SK-N-DZ (cell line): ENCODE measurements at regions not wholly inside any gene's neighbourhood (a gene's known extent, or its start where the extent isn't known, plus 50 kb on each side); places are given as distances from the start of the nearest gene placed in this dataset.

ENCODE experiments used
- DNase-seq: peaks from one replicate; pipeline ENCODE4 v3.0.0-alpha.2; 2015; ENCODE audit warnings: low spot score

DNA sequence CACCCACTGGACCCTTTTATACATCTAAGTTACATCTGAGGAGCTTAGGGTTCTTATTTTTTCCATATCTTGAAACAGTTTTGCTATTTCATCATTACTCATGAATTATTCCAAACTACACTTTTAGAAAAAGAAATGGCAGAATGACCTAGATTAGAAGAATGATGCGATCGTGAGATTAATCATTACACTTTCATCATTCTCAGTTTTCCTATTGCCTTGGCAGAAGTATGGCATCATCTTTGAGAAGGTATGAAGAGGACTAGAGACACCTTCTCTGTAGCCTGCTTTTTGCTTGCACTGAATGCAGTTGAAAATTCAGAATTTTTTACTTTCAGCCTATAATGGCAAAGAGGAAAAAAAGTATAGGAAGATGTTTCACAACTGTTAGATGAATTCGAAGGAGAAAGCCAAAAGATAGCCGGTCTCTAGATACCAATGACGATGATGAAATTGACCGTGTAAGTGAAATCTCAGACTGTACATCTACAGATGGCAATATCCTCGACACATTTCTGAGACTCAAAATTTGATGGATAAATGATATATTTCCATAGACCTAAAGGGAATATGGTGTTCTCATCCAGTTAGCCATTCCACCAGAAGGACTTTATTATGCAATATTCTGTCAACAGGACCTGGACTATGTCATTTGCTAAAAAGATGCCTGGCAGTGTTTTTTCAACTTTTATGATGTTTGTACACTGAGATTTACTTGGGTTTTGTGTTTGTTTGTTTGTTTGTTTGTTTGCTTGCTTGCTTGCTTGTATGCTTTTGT, 191.8 kb downstream of the TOMM20 start:
- no peak for DNase-seq

DNA sequence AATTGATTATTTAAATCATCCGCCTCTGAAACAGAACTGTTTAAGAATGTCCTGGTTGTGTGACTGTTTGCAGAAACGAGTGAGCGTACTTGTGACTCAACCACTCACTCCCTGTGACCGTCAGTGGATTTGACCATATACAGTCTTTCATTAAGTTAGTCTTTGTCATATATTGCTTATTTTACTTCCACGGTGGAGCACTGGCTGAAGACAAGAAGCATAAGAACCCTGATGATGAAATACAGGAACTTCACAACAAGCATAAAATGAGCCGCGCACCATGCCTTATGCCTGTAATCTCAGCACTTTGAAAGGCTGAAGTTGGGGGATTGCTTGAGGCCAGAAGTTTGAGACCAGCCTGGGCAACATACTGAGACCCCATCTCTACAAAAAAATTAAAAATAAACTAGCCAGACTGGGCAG, 194.0 kb downstream of the TOMM20 start:
- no peak for DNase-seq

DNA sequence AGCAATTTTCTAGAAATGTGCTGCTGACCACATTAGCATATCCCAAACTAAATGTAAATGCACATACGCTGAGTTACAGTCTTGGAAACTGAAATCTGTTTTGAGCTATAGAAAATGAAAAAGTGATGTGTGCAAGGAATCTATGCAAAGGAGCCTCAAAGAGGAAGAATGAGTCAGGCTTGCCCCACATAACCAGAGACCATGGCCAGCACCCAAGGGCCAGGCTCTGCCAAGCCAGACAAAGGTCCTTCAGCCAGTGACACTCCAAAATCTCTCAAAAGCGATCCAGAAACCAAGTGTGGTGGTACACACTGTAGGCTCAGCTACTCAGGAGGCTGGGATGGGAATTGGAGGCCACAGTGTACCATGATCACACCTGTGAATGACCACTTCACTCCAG, 195.2 kb downstream of the TOMM20 start:
- no peak for DNase-seq

DNA sequence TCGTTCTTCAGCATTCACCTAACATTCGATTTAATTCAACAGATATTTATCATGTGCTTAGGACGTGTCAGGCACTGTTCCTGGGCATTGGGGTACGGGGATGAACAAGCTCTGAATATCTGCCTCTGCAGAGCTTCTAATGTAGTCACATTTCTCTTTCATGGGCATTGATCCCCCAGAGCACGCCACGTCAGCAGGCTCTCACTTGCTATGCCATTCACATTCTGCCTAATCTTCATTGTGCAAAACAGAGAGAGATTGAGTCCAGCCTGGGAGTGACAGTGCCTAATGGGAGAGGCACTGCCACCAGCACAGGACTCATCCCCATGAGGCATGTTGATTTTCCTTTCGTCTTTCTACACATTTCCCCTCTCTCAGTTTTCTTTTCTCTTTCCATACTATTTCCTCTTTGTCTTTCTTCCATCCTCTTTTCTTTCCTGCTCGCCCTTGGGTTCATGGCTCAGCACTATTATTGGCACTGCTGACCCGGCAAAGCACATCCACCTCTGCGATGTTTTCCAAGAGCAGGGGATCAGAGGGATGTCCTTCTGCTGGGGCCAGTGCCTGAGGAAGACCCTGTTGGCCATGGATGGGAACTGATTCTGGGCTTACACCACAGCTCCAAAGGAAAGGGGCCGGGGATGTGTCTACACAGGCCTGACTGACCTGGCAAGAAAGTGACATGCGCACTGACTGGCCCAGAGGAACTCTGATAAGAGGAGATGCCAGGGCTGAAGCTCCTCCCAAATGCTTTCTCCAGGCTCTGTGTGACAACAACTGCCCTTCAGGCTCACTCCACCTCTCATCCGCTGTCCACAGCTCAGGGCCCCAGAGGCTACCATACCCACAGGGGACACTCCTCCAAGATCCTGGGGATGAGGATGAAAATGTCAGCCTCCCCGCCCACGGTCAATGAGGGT, 195.9 kb downstream of the TOMM20 start:
- DNase-seq = no peak

DNA sequence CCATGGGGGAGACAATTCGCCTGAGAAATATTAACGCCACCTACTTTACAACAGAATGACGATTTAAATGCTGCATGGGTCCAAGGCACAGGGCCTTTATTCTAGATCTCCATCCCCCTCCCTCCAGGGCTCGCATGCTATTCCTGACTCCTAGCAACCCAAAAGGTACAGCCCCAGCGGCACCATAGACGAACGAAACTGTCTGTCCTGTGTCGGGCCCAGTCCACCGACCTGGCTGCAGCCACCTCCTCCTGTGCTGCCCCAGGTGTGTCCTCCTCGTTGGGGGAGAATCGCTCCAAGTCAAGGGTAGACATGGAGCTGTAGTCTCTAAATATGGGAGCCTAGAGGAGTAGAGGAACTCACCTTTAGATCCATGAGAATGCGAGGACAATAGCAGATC, 196.5 kb downstream of the TOMM20 start:
- no peak for DNase-seq

DNA sequence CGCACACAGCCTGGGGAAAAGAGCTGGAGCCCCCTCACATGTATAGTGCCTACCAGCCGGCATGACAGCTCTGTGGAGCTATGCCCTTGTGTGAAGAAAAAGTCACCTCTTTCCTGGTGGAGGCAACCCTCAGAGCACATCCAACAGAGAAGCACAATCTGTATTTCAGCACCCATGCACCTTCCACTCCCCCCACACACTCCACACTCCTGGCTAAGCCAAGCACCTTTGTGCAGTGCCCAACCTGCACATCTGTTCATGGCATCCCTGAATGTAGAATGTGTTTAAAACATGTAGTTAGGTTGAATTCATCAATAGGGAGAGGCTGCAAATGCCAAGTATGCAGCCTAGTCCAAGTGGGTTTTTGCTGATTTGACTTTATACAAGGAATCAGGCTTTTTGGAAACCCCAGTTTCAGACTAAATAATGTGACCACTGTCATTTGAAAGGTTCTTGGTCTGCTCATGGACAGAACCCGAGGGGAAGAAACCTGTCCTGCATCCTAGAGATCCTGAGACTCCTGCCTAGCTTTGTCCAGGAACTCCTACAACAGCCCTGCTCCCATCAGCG, 197.1 kb downstream of the TOMM20 start:
- DNase-seq = no peak

DNA sequence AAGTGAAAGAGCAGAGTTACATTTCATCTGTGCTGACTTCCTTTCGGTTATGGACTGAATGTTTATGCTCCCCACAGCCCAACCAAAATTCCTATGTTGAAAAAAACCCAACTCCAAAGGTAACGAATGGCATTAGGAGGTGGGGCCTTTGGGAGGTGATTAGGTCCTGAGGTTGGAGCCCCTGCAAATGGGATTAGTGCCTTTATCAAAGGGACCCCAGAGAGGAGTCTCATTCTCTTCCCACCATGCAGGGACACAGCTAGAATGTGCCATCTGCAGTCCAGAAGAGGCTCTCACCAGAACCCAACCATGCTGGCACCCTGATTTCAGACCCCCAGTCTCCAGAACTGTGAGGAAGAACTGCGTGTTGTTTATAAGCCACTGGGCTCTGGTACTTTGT, 199.3 kb downstream of the TOMM20 start:
- DNase-seq = no peak

DNA sequence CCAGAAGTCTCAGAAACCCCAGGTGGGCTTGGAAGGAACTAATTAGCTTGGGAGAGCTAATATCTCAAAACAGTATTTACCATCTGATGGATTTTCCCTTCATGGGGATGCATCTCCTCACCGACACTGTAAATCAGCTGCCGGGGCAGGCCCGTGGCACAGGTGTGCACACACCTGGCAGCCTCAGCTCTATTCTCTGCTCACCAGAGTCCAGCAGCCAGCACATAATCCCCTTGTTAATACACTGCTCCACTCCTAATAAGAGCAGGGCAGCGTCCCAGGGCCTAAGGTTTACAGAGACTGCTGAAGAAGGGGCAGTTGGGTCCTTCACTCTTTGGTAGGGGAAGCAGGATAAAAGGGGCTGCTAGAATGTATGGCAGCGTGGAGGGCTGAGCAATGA, 200.0 kb downstream of the TOMM20 start:
- no peak for DNase-seq

DNA sequence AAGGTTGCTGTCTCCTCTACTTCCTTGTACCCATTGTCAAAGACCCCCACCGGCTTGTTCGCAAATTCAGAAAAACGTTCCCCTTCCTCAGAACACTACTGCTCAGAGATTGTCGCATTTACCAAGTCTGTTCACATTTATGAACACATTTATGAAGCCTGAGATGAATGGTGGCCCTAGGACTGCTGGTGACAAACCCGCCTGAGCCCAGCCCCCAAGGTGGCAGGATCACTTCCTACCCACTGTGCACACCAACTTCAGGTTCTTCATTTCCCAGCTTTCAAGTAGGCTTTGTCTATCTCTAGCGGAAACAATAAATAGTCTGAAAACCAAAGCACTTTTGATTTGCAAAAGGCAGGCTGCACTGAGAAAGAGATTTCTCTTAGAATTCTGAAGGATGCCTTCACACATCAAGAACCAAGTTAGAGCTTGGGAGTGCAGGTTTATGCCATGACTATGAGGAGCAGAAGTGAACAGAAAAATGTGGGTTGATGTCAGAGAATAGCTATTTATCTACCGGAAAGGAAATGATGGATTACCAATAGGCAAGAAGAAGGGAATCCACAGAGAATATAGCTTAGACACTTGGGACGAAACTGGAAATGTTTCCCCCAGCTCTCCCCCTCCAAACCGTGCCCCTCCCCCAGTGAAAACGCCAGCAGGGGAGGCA, 200.5 kb downstream of the TOMM20 start:
- DNase-seq = no peak

DNA sequence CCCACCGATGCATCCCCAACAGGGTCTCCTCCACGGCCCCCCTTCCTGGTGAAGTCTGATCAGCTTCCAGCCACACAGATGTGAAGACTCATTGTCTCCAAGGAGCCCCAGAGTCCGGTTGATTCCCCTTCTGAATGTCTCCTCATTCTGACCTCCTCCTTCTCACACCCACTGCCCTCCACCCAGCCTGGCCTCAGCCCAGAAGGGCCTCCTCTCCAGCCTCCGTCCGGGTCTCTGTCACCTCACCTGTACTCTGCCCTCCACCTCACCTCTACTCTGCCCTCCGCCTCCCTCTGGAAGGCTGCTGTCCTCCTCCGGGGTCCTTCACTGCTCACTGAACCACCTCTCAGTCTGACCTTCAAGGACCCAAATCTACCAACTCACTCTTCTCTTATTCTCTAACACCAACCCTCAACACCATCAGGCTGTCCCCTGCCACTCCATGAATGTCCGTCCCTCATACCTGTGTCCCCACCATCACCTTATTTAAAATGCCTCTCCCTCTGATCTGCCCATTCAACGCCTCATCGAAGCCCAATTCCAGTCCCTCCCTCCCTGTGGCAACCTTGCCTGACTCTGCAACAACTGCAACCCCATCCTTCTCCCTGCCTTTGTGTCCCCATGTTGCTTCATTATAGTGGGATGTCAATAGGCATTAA, 201.2 kb downstream of the TOMM20 start:
- DNase-seq = no peak

DNA sequence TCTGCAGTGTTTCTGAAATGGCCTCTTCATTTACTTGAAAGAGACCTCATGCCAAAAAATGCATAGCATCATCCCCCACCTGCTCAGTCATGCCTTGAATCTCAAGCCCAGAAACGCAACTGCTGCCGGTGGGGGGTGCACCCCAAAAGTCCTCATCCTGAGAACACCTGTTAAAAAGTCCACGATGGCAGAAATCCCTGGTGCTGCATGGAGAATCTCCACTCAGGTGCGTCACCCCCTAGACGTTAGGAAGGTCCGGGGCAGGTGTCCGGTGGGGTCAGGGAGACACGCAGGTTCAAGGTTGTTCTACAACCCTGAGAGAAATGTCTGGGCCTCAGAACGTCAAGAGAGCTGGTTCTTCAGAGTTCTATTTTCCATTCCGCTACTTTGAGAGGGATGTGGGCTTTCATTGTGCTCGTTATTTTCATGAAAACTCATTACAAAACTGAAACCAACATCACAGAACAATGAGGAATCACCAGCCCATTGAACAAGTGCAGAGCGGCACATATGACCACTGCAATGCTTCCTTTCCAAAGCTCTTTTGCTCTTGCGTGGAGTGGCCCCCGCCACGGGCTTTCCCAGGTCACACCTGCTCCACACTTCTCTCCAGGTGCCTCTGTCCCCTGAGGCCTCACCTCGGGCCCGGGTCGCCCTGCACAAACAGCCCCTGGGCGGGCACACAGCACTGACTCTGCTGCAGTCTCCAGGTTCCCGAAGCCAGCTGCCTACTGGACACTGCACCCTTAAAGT, 201.9 kb downstream of the TOMM20 start:
- no peak for DNase-seq

DNA sequence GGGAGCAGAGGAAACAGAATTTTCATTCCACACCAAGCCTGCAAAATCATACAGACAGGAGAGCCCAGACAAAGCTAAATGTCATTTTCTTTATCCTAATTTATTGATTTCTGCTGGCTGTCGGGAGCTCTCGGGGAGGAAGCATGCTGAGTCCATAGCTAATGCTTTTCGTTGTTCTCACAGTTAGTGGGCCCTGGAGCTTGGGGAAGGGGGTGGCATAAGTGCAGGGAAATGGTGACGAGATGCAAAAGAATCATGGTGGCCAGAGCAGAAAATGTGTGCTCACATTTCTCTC, 202.4 kb downstream of the TOMM20 start:
- DNase-seq = no peak

DNA sequence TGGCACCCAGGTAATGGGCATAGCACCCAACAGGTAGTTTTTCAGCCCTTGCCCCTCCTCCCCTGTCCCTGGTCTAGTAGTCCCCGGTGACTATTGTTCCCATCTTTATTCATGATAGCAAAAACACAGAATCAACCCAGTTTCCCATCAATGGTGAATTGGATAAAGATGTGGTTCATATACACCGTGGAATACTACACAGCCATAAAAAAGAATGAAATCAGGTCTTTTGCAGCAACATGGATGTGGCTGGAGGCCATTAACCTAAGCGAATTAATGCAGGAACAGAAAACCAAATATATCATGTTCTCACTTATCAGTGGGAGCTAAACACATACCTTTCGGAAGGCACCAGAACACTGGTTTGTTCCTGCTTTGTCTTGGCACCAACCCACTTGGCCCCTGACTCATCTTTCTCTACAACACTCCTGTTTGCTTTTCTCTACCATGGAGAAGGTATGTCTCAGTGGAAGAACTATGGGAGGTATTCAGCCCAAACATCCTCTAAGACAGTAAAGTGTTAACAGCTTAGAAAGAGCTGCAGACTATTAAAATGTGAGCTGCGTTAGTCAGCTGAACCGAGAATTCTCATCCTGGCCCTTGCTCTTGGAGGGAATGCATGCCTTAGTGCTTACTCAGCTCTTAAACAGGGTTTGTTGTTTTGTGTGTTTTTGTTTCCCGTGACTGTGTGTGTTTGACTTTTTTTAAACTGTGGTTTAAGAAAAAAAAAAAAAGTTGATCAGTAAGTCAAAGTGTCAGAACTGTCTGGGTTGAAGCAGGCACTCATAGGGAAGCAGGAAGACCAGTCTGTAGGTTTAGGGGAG, 203.0 kb downstream of the TOMM20 start:
- no peak for DNase-seq

DNA sequence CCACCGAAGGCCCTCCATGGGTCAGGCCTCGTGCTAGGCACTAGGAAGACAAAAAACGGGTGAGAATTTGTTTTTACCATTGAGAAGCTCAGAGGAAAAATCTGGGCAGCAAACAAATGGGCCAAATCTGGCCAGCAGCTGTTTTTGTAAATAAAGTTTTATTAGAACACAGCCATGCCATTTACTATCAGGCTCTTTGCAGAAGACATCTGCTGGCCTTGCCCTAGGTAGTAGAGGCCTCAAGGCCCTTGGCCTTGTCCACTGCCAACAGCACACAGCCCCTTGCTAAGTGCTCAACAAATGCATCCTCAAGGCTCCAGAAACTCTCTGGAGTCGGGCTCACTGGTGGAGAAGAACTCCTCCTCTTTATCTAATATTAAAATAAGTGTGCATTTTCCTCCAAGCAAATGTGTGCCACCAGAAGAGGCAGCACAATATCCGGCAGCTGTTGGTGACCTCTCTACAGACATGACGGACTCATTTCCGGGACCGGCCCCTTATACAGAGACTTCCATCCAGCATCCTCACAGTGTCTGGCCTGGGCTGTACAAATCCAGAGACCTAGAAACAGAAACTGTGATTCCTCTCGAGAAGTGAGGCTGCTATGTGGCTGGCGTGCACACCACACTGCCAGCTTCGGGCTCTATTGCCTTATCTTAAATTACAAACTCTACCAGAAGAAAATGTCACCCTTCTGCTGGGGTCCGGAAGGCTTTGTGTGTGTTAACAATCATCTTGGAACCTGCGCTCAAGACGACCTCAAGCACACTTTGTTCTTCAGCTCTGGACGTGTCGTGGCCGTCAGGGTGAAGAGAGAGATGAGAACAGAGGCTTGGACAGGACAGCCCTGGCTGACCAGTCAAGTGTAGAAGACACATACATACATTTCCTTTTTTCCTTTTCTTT, 203.9 kb downstream of the TOMM20 start:
- DNase-seq = no peak

DNA sequence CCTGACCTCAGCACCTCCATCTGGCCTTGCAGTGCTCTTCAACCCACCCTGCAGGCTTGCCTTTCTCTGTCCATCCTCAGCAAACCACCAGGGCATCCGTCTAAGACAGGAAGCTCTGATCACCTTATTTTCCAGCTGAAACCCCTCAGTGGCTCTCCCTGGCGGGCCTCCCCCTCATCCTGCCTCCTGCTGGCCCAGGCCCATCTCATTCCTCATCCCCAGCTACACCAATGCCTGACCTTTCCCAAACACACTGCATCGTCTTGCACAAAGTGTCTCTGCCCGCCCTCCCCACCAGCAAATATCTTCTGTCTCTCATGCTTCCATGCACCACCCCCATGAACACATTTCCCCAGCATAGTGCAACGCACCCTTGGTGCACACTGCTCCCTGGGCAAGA, 205.0 kb downstream of the TOMM20 start:
- DNase-seq = no peak

DNA sequence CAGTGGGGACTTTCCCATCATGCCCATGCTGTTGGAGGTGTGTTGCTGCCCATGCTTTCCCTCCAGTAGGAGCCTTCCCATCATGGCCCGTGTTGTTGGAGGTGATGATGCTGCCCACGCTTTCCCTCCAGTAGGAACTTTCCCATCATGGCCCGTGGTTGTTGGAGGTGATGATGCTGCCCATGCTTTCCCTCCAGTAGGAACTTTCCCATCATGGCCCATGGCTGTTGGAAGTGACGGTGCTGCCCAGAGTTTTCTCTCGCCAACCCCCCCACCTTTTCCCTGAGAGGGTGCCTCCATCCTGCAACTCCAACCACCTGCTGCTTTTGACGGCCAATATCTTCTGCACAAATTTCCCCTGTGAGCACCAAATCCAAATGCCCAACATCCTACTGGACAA, 205.7 kb downstream of the TOMM20 start:
- DNase-seq = no peak

DNA sequence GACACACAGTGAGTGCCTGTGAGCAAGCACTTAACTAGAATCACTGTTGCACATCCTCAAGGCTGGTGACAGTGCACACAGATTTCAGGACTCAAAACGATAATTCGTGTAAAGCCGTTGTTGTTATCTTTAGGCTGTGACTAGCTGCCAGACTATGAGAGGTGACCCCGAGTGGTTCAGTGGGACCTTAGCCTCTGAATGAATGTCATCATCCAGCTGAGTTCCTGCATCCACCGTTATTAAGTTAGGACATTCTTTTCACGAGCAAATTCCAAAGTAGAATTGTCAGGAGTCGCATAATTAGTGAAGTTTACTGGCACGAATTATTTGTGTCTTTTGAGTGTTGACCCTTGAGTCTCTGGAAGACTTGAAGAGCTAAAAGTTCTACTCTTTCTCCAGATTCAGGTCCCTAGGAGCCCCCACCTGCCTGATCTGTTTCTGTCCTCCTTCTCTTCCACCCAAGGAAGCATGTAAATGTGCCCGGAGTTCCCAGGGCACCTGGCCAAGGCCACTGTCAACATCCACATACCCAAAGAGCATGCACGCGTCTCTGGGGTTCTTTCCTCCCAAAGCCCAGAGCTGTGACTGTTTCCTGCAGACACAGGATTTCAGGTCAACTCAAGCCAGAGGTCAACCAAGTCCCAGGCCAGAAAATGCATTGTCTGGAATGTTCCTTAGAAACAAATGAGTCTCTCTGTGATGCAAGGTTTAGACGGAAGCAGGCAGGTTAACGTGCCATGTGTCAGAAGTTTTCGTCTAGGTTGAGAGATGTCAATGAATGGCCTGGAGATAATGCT, 207.2 kb downstream of the TOMM20 start:
- DNase-seq = no peak

DNA sequence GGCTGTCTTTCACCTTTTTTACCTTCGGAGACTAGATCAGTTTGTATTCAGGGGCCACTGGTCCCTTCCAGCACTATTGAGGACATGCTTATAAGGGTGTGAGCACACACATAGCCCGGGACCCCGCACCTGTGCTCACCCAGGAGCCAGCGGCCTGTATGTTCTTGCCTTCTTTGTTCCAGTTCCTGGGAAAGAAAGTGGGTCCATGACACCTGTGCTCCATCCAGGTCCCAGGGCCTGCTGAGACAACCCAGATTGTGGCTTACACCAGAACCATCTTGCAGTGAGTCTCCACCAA, 207.8 kb downstream of the TOMM20 start:
- no peak for DNase-seq
